Kidney epithelial cell (primary cell): ENCODE measurements at regions not wholly inside any gene's neighbourhood (a gene's known extent, or its start where the extent isn't known, plus 50 kb on each side); places are given as distances from the start of the nearest gene placed in this dataset.

Experiments
- DNase-seq: peaks from one replicate; pipeline ENCODE4 v3.0.0-alpha.2; 2010; ENCODE audit warnings: low read depth
- H3K27me3 ChIP-seq: 2 replicates; pipeline ENCODE4 v1.6.0; 2011; ENCODE audit warnings: low read length; ENCODE audit not compliant: control insufficient read depth, insufficient read depth
- H3K36me3 ChIP-seq: 2 replicates; pipeline ENCODE4 v1.5.1; 2011; ENCODE audit warnings: low read length; ENCODE audit not compliant: control insufficient read depth, insufficient read depth
- H3K4me3 ChIP-seq: 2 replicates; pipeline ENCODE4 v1.5.1; 2011; ENCODE audit warnings: low read depth, mild to moderate bottlenecking, control low read depth, low read length
- TF ChIP-seq, protein P1 (sequence below): IDR thresholded peaks from 2 replicates; pipeline ENCODE4 v1.5.1; 2011; ENCODE audit warnings: mild to moderate bottlenecking, moderate library complexity, low read length, control low read depth, inconsistent platforms; ENCODE audit not compliant: insufficient read depth, poor library complexity, severe bottlenecking

DNA sequence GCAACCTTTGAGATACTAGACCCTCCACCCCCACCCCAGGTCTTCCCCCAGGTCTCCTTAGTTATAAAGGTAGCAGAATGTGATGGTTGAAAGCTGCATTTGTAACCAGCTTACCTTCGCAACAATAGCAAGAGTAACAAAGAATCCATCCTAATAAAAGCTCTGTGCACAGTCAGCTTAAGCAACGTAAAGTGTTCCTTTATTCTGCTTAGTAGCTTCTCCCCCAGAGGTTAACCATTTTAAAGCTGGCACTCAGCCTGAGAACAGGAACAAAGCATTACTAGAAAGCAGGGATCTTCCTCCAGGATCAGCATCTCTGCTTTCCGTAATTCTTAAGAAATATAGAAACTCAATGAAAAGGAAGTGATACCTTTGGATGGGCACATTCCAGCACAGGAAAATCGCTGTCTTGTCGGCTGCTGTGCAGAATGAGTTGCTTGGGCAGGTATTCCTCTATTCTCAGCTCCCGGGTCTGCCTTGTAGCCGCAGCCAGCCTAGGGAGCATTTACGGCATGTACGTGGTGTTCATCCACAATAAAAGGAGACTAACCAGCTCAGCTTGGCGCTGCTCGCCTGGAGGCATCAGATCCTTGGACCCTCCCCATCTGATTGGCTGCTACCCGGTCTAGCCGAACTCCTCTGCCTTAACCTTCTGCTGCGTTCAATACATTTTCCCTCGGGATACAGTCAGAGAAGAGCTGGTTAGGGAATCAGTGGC is 113.0 kb upstream of the TLR3 start:
- no peak overlapping the region for H3K4me3 ChIP-seq
- TF ChIP-seq, protein P1, sequence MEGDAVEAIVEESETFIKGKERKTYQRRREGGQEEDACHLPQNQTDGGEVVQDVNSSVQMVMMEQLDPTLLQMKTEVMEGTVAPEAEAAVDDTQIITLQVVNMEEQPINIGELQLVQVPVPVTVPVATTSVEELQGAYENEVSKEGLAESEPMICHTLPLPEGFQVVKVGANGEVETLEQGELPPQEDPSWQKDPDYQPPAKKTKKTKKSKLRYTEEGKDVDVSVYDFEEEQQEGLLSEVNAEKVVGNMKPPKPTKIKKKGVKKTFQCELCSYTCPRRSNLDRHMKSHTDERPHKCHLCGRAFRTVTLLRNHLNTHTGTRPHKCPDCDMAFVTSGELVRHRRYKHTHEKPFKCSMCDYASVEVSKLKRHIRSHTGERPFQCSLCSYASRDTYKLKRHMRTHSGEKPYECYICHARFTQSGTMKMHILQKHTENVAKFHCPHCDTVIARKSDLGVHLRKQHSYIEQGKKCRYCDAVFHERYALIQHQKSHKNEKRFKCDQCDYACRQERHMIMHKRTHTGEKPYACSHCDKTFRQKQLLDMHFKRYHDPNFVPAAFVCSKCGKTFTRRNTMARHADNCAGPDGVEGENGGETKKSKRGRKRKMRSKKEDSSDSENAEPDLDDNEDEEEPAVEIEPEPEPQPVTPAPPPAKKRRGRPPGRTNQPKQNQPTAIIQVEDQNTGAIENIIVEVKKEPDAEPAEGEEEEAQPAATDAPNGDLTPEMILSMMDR: no peak
- no peaks in the 10 kb centered on the region for H3K36me3 ChIP-seq
- no peaks in the 10 kb centered on the region for H3K27me3 ChIP-seq
- DNase-seq: no peak

DNA sequence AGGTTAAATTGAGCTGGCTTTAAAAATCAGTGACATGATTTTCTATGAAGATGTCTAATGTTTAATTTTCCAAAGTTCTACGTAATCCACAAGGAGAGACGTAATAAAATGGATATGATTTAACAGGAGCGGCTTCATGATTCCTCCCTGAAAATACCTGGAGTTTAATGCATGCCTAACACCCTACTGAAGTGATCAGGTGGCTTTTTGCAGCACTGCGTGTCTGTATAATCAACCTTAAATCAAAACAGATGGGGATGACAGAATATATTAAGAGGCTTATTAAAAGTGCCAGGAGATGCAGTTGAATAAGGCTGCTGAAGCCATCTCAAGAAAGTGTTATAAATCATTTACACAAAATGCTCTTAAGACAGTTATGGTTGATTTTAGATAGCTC is 112.4 kb upstream of the TLR3 start:
- H3K4me3 ChIP-seq: no peak overlapping the region
- TF ChIP-seq, protein P1: no peak
- no peaks in the 10 kb centered on the region for H3K27me3 ChIP-seq
- DNase-seq: no peak
- no peaks in the 10 kb centered on the region for H3K36me3 ChIP-seq

DNA sequence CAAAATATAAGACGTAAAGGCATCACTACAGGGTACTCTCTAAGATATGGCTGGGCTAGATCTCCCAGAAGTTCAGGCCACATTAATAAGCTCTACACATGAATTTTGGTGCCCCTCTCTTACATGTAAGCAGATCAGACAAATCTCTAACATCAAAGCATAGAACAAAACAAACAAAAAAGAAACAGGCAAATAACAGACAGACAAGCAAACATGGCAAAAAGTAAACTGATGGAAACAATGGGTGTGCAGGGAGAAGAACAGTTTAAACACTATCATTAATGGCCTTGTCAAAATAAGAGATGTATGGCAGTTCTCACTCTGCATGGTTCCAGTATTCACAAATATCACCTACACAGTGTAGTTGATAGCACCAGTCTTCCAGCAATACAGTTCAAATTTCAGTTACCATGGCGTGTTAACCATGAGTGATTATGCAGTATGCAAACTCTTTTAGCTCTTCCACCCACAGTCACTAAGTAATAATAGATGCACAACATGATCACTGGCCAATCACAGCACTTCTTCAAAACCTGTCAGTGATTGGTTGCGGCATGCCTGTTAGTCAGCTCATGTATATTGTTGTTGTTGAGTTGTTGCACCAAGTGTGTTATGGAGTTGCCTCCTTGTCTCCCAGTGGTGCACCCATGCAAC is 110.7 kb upstream of the TLR3 start:
- Histone ChIP-seq H3K36me3 (no peaks in the 10 kb centered on the region), H3K4me3 (no peak overlapping the region), H3K27me3 (no peaks in the 10 kb centered on the region)
- TF ChIP-seq, protein P1: no peak
- DNase-seq: no peak

DNA sequence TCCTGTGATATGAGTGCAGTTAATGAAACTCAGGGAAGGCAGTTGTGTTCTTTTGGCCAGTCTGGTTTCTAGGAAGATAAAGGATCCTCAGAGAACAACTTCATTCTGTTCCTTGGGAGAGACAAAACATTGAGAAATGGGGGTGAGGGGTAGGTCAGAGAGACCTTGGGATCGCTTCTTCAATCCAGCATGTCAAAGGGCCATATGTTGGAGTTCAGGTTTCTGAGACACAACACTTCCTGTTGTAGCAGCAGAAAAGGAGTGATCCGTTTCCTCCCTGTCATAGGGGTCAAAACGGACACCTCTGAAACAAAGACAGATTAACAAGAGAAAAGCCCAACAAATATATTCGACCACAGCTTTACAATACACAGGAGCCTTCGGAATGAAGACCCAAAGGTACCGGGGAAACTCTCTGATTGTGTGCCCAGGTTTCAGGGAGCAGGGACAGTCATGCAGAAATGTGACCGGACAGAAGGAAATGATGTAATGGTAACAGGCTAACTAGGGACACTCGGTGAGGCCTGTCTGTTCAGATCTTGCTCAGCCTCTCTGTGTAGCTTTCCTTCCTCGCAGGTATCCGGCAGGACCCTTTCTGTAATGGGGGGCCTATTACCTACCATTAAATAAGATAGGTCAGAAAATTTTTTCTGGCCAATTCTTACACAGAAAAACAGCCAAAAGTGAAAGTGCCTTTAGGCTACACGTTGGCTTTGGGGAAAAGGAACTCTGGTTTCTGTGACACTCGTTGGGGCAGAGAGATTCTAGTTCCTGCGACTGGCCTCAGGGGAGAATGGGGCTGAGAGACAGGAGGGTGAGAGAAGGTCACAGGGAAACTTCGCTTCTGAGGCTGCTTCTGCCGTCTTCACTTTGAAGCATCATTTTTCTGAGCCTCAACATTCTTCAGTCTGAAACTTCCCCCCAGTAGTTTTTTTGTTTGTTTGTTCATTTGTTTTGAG is 103.3 kb upstream of the TLR3 start:
- H3K4me3 ChIP-seq: no peak overlapping the region
- TF ChIP-seq, protein P1: no peak
- H3K36me3 ChIP-seq: no peaks in the 10 kb centered on the region
- DNase-seq: no peak
- no peaks in the 10 kb centered on the region for H3K27me3 ChIP-seq

DNA sequence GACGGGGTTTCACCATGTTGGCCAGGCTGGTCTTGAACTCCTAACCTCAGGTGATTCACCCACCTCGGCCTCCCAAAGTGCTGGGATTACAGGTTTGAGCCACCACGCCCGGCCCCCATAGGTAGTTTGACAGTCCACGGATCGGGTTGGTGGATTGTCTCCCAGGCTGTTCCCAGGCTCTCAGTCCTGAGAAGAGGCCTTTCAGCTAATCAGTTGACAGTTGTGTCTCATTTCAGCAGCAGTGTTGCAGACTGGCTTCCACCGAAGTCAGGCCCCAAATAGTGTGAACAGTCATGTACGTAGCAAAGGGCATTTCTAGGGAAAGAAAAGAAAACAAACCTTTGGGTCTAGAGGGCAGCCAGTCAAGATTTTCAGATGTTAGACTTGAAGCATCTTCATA is 102.4 kb upstream of the TLR3 start:
- no peak overlapping the region for H3K4me3 ChIP-seq
- no peaks in the 10 kb centered on the region for H3K27me3 ChIP-seq
- no peak for DNase-seq
- TF ChIP-seq, protein P1: no peak
- H3K36me3 ChIP-seq: no peaks in the 10 kb centered on the region
